Fibroblast of peridontal ligament (primary cell): ENCODE measurements at regions not wholly inside any gene's neighbourhood (a gene's known extent, or its start where the extent isn't known, plus 50 kb on each side); places are given as distances from the start of the nearest gene placed in this dataset.
"Not testable (repeated sequence)": the region's sequence is repeated elsewhere in the genome, so short reads cannot be mapped to it uniquely, and the experiment has no call there.

Source experiments
- DNase-seq: peaks from one replicate; pipeline ENCODE4 v3.0.0-alpha.2; 2010; ENCODE audit errors: extremely low read depth

GRCh38 chr5:168072665-168073064 lies 218.8 kb upstream of the WWC1 start:
- DNase-seq, result no peak

GRCh38 chr5:168073311-168073710 lies 218.1 kb upstream of the WWC1 start:
- no peak for DNase-seq

GRCh38 chr5:168073991-168074800 lies 217.2 kb upstream of the WWC1 start:
- DNase-seq, result no peak

- no peak for DNase-seq
These were observed 216.1 kb upstream of the WWC1 start for GRCh38 chr5:168075387-168075786.

GRCh38 chr5:168076561-168076991 lies 214.9 kb upstream of the WWC1 start:
- peak; percentile 28 for DNase-seq

DNA sequence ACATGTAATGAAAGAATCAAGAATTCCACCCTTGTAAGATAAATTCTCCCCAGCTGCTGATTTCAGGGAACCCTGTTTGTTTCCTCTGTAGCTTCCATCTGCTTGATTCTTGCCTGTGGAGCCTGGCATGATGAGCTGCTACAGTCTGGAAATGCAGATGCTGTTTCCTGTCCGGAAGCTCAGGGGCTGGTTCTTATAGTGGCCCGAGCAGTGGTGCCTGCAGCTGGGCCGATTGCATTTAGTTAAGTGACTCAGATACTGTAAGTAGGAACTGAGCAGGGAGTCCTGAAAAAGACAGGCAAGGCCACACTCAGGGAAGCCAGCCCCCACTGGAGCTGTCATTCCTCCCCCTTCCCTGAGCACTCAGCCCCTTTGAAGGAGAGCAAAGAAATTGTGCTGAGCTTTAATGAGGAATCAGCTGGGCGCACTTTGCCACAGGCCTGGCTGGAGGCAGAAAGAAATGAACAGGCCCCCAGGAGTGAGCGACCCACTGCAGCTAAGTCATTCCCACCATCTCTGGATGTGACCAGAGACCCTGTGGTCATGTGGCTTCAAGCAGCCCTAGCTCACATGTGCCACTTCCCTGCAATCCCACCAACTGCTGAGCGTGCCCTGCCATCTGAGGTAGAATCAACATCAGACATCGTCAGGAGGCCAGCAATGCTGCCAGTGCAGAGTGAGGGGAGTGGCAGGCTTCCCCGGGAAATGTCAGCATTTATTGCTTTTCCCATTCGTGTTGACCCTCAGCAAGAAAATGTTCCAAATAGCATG lies 206.0 kb upstream of the WWC1 start:
- no peak for DNase-seq

- DNase-seq, result no peak
These were observed 205.3 kb upstream of the WWC1 start for GRCh38 chr5:168086104-168086610.

- DNase-seq, result no peak
These were observed 204.7 kb upstream of the WWC1 start for GRCh38 chr5:168086746-168087145.

DNA sequence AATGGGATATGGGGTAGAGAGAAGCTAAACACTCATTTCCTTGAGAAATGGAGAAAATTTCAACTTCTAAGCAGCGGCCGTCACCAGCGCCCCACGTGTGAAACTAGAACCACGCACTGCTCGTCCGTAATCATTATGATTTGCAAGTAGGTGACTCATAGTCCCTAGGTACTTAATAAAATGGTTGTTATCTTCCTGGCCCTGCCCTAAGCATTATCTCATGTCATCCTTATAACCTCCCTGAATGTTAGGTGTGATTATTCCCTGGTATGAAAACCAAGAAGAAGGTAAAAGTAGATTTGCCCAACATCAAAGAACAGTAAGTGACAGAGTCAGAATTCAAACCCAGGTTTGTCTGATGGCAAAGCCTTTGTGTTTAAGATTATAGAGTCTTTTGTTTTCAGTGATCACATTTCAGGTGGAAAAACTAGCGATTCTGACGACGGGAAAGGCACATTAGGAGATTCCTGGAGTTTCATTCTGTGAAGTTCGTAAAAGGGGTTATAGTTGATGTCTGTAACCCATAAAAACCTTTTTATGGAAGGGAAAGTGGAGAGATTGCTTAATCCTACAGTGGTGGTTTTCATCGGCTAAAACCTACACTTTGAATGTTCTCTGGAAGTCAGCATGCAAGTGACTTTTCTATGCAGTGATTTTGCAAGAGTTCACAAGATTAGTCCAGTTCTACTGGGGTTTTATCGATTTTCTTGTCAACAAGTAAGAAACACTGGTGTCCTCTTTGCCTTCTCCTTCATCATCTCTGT lies 202.9 kb upstream of the WWC1 start:
- DNase-seq, result no peak

- no peak for DNase-seq
These were observed 202.1 kb upstream of the WWC1 start for GRCh38 chr5:168089201-168089887.

GRCh38 chr5:168092209-168093185 lies 198.9 kb upstream of the WWC1 start:
- no peak for DNase-seq

- no peak for DNase-seq
These were observed 198.1 kb upstream of the WWC1 start for GRCh38 chr5:168093200-168093910.

DNA sequence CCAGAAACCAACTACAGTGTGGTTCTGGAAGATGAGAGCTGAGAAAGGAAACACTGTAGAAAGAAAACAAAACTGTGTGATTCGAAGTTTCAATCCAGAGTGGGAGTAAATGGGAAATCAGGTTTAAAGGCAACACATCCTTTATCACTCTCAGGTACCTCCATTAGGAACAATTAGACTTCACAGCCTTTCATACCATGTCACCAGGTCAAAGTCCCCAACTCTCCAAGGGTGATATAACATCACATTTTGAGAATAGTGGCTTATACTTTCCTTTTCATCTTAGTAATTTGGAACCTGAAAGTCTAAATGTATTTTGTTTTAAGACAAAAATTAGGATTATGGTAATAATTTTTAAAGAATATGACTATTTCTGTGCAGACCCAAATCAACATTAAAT lies 194.9 kb upstream of the WWC1 start:
- DNase-seq, result no peak

DNA sequence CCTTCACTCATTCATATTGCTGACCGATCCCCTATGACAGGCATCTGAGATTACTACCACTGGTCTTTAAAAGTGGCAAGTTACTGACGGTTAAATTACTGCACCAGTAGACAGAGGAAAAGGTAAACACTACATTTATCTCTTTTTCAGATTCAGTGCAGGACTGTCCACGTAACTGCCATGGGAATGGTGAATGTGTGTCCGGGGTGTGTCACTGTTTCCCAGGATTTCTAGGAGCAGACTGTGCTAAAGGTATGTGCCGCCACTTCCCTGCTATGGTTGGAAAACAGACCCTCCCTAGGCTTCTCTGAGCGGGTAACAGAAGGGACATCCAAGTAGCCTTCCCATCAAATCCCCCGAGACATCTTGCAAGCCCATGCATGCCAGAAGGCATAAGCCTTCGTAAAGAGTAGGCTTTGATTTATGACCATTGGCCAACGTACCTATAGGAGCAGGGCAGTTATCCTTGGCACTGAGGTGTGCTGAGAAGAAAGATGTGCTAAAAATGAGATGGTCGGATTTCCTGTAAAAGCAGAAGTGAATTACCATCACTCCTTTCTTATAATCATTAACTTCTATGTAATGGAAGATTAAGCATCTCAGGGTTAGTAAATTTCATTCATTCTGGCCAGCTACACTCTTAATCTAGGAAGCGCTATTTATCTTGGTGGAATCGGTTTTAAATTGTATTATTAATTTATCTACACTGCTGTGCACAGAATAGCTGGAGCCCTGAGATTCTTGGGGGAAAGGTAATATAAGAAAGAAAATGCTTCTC lies 193.4 kb upstream of the WWC1 start:
- DNase-seq, result no peak

- DNase-seq, result no peak
These were observed 190.1 kb upstream of the WWC1 start for GRCh38 chr5:168101352-168101751.

- DNase-seq, result not testable (repeated sequence)
These were observed 188.4 kb upstream of the WWC1 start for GRCh38 chr5:168103018-168103417.

- no peak for DNase-seq
These were observed 187.1 kb upstream of the WWC1 start for GRCh38 chr5:168104350-168104749.

- no peak for DNase-seq
These were observed 186.5 kb upstream of the WWC1 start for GRCh38 chr5:168104811-168105481.
